NCI-H82 treated with DMSO at 0.1 percent for 48 hours (cell line): ENCODE measurements at regions not wholly inside any gene's neighbourhood (a gene's known extent, or its start where the extent isn't known, plus 50 kb on each side); places are given as distances from the start of the nearest gene placed in this dataset.
A peak's percentile ranks its signal among the peaks of the same experiment; 100 is the strongest.
"Not testable (repeated sequence)": the region's sequence is repeated elsewhere in the genome, so short reads cannot be mapped to it uniquely, and the experiment has no call there.

Experiments
- DNase-seq: peaks from one replicate; lab custom pipeline; 2025; ENCODE audit not compliant: unreplicated experiment; lab: John Stamatoyannopoulos, UW

DNA sequence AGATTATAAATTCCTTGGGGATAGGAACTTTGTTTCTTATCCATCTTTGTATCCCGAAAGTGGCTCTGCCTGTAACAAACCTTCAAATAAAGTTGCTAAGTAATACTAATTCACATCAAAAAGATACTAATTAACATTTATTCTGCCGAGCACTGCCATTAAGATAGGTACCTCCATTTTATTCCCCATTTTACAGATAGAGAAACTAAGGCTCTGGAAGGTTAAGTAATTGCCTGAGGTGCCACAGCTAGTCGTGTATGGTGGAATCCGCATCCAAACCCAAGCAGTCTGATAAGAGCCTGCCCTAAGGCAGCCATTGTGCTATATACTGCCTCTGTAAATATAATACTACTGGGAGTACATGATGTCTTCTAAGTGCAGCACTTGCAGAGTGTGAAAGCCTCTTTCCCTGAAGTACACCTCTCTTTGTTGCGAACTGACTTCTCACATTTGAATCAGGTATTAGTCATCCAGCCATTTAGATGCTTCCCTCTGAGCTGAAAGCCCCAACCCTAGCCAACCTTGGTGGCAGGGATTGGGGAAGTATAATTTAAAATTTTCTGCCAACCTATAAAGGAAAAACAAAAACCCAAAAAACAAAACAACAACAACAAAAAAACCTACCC, 78.5 kb upstream of the CHD2 start:
- no peak for DNase-seq

GRCh38 chr15:92822216-92823144, 77.6 kb upstream of the CHD2 start:
- DNase-seq = peak; percentile 56

DNA sequence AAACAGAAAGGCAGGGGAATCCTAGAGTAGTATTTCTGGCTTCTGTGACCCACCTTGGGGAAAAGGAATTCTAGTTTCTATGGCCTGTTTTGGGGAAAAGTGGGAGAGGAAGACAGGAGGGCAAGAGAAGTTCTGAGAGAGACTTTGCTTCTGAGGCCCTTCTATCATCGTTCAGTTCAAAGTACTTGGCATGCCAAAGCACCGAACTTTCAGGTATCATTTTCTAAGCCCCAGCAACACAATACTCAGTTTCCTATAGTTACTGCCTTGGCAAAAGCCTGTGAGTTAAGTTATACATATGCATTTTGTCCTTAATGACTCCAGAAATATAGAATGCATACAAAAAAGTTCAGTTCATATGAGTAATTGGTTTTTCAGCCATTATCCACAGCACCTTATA, 74.1 kb upstream of the CHD2 start:
- no peak for DNase-seq

GRCh38 chr15:92827991-92828390, 72.1 kb upstream of the CHD2 start:
- DNase-seq = not testable (repeated sequence)

GRCh38 chr15:92829875-92830274, 70.2 kb upstream of the CHD2 start:
- DNase-seq = no peak

DNA sequence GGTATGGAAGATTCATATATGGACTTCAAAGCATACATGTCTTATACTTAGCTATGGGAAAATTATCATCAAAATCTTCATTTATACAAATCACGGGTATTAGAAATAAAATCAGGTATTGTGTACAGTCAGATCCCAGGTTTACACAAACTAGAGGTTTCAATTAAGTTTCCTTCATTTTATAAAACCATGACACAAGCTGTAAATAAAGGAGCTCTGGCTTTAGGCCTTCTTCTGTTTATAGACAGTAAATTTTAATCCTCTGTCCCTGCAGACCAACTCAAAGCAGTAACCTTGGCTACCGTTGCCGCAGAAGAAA, 68.8 kb upstream of the CHD2 start:
- no peak for DNase-seq

DNA sequence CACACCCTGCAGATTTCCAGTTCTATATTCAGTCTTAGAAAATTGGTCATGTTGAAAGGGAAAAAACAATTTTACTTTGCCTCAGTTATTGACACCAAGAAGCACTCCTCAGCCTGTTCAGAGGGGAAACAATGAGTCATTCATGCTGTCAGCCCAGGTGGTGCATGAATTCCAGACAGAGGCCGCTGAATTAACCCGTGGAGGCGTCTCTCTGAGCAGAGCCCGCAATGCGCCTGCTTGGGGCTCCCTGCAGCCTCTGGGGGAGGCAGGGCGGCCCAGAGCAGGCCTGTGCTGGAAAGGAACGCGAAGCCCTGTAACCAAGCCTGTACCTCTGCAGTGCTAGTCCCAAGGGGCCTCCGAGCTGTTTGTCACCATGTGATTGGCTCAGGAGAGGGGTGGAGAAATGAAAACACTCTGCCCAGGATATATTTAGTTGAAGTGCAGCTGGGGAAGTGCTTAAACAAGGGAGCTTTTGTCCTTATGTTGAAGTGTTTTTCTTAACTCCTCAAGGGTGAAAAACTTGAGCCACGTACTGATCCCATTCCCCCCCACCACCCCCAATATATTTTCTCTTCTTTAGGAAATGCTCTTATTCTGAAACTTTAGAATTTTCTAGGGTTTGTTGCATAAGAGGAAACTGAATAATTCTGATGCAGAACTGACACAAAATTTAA, 68.3 kb upstream of the CHD2 start:
- DNase-seq = peak; percentile 98

DNA sequence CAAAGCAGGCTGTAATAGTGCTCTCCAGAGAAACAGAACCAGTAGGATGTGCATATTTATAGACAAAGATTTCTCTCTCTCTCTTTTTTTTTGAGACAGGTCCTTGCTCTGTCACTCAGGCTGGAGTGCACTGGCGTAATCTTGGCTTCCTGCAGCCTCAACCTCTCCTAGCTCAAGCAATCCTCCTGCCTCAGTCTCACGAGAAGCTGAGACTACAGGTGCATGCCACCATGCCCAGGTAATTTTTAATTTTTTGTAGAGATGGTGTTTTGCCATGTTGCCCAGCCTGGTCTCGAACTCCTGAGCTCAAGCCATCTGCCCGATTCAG, 67.1 kb upstream of the CHD2 start:
- DNase-seq = no peak

DNA sequence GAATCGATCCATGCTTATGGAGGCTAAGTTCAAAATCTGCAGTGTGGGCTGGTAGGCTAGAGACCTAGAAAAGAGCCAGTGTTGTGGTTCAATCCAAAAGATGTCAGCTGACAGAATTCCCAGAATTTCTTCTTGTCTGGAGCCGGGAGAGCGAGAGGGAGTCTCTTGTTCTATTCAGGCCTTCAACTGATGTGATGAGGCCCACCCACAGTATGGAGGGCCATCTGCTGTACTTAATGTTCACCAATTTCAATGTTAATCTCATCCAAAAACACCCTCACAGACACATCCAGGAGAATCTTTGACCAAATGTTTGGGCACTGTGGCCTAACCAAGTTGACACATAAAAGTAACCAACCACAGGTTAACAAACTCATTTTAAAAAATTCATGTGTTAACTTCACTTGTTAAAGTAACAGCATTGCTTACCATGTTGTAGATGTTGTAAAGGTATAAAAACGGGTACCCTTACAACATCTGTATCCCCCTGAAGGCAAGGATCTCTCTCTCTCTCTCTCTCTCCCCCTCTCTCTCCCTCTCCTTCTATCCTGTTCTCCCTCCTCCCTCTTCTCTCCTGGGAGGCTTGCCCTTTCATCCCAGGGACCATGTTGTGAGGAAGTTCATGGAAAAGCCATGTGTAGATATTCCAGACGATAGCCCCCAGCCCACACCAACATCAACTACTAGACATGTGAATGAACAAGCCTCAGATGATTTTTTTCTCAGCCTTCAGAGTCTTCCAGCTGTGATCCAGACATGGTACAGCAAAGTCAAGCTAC, 66.4 kb upstream of the CHD2 start:
- DNase-seq = no peak

GRCh38 chr15:92839696-92840095, 60.4 kb upstream of the CHD2 start:
- DNase-seq = no peak

- no peak for DNase-seq
Measured at GRCh38 chr15:92840149-92840548, 60.0 kb upstream of the CHD2 start.

GRCh38 chr15:92843326-92843725, 56.8 kb upstream of the CHD2 start:
- DNase-seq = no peak

DNA sequence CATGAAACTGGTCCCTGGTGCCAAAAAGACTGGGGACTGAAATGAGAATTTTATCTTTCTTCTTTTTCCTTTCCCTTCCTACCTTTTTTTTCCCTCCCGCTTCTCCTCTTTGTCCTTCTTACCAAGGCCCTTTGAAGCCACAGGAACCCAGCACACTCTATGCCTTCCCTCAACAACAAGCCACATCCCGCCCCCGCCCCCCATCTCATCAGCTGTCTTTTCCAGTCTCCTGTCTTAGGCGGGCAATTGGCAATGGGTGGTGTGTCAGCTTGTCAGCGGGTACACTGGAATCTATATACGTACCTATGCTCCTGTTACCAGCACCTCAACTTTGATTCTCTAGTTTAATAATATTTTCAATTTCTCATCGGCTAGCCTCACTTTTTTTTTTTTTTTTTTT, 56.3 kb upstream of the CHD2 start:
- DNase-seq = no peak

GRCh38 chr15:92845126-92845508, 55.0 kb upstream of the CHD2 start:
- no peak for DNase-seq

DNA sequence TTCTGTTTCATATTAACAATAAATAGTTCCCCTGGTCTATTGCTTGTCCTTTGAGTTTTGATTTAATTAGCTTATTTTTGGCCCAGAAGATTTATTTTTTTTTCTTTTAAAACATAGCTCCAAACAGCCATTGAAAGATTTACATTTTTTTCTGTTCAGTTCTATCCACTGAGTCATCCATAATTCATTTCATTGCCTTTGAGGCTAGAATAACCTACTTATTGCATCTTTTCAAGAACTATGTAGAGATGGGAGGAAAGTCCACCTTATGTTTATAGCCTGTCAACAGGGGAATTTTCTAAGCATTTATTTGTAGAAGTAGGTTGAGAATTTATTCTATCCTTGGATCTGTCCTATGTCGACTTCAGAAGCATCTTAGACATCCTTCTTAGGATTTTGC, 53.4 kb upstream of the CHD2 start:
- no peak for DNase-seq

DNA sequence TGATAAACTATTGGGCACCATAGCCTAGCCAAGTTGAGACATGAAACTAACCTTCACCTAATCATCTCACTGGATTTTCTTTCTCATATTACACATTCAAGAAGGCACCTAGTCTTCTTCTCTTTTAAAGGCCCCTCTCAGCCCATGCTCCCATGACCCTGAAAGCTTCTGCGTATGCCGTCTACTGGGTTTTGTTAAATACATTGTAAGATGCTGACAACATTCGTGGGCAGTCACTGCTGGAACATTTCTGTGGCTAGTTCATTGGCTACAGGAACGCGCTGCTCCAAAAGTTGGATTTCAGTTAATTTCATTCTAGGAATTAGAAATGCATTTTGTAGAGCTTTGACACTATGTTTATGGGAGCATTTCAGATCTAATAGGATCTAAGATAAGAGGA, 52.3 kb upstream of the CHD2 start:
- no peak for DNase-seq

DNA sequence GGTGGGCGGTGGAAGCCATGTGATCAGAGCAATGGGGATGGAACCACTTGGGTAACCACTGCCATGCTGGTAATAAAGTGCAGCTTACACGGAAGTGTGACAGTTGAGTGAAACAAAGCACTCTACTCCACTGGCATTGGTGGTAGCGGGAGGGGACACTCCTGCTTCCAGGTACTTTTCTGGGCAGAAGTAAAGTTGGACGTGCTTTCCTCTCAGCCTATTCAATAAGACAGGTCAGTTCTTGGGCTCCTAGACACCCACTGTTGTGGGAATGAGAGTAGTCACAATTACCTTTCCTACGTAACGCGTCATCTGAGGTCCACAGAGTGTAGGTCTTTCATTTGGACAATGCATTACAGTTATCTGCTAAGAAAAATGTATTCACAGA, 51.7 kb upstream of the CHD2 start:
- DNase-seq = no peak

- DNase-seq = no peak
Measured at GRCh38 chr15:92848852-92849598, 51.1 kb upstream of the CHD2 start.

- not testable (repeated sequence) for DNase-seq
Measured at GRCh38 chr15:92850218-92850617, 49.9 kb upstream of the CHD2 start.
